Hepatocyte (in vitro differentiated cells): ENCODE measurements at regions not wholly inside any gene's neighbourhood (a gene's known extent, or its start where the extent isn't known, plus 50 kb on each side); places are given as distances from the start of the nearest gene placed in this dataset.

Experiments used
- CTCF ChIP-seq: fragments of 200-600 bp; sonication (generic); IDR thresholded peaks from 2 replicates; pipeline ENCODE4 v1.5.1; 2016; ENCODE audit warnings: antibody characterized with exemption, mild to moderate bottlenecking; ENCODE audit not compliant: poor library complexity
- EZH2 ChIP-seq: fragments of 200-600 bp; sonication (generic); IDR thresholded peaks from 2 replicates; pipeline ENCODE4 v1.6.1; 2016; ENCODE audit warnings: antibody characterized with exemption, mild to moderate bottlenecking, borderline replicate concordance
- EZH2phosphoT487 ChIP-seq: fragments of 200-600 bp; sonication (generic); IDR thresholded peaks from one replicate; pipeline ENCODE4 v1.6.1; 2018; ENCODE audit warnings: antibody characterized with exemption, mild to moderate bottlenecking, low read depth, moderate library complexity; ENCODE audit not compliant: unreplicated experiment, severe bottlenecking

GRCh38 chr6:134451529-134451928 is 133.6 kb upstream of the SGK1 start:
- TF ChIP-seq CTCF, result no peak
- no peak for TF ChIP-seq EZH2phosphoT487
- no peak for TF ChIP-seq EZH2
